ENCODE measurements at regions not wholly inside any gene's neighbourhood (a gene's known extent, or its start where the extent isn't known, plus 50 kb on each side); places are given as distances from the start of the nearest gene placed in this dataset.
"Not testable (repeated sequence)": the region's sequence is repeated elsewhere in the genome, so short reads cannot be mapped to it uniquely, and the experiment has no call there.

DNA sequence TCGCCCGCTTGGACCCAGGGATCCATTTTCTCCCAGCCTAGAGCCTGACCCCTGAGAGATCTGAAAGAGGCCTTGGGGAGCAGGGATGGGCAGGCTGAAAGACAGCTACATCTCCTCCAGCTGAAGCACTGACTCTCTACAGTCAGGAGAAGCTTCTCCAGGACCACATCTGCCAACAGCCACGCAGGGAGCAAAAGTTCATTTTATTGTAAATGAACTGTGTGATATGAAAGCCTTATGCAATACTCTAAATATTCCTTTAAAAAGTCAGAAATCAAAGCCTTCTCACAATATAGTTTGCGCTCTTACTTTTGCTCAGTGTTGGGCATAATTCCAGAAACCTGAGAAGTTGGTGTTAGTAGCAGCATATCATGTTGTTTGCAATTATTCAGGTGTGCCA is 428.9 kb upstream of the RAB6C start:
- Histone ChIP-seq H3K27me3 (ENCODE audit: control insufficient read depth, insufficient read depth, low read length) (no peaks in the 10 kb centered on the region), H3K27ac (ENCODE audit: low read depth, low read length) (no peak overlapping the region), H3K9me3 (ENCODE audit: control insufficient read depth, insufficient read depth, low read length) (peaks cover 26% of the 10 kb centered on the region), H3K4me3 (ENCODE audit: low read depth, low read length) (no peak overlapping the region)
- ChIA-PET POLR2A (no interaction called here), CTCF (no interaction called here)
- TF ChIP-seq CTCF (IDR thresholded peaks at IDR 0.05; ENCODE audit: low read depth, low read length), result no peak
- no peak for DNase-seq (ENCODE audit: low read depth, low spot score)

DNA sequence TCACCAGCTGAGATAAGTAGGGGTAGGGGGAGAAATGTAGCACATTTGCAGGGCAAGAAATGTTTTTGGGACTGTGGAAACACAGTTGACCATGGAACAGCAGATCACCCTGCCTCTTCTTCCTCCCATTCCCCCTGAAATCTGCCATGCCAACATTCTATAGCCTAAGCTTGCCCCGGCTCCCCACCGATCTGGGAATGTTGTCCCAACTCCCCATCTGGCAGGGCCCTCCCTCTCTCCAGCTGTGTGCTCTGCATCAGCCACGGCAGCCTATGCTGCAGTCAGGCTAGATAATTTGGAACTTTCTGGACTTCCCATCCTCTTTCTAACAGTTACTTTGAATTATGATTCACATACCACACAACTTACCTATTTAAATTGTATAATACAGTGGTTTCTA is 425.1 kb upstream of the RAB6C start:
- H3K9me3 ChIP-seq (ENCODE audit: control insufficient read depth, insufficient read depth, low read length), result peaks cover 34% of the 10 kb centered on the region
- no peaks in the 10 kb centered on the region for H3K27me3 ChIP-seq (ENCODE audit: control insufficient read depth, insufficient read depth, low read length)
- no peak for DNase-seq (ENCODE audit: low read depth, low spot score)
- no peak overlapping the region for H3K4me3 ChIP-seq (ENCODE audit: low read depth, low read length)
- ChIA-PET POLR2A (no interaction called here), CTCF (no interaction called here)
- no peak for TF ChIP-seq CTCF (IDR thresholded peaks at IDR 0.05; ENCODE audit: low read depth, low read length)
- H3K27ac ChIP-seq (ENCODE audit: low read depth, low read length), result no peak overlapping the region

DNA sequence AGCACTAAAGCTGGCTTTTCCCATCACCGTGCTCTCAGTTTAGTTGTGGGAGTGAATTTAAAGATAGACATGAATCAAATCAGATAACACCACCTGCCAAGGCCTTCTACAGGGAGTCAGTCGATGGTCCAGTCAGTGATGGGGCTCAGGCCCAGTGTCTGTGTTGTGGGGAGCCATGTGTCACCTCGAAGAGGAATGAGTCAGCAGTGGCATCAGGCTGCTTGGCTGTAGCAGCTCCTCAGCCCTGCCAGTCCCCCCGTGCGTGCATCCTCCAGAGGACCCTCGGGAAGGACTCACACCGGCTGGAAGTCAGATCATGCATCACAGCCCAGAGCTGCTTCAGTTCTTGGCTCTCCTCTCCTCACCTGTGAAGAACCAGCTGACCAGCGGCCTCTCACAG is 420.4 kb upstream of the RAB6C start:
- no peak for TF ChIP-seq CTCF (IDR thresholded peaks at IDR 0.05; ENCODE audit: low read depth, low read length)
- Histone ChIP-seq H3K9me3 (ENCODE audit: control insufficient read depth, insufficient read depth, low read length) (peaks cover 28% of the 10 kb centered on the region), H3K27me3 (ENCODE audit: control insufficient read depth, insufficient read depth, low read length) (no peaks in the 10 kb centered on the region), H3K27ac (ENCODE audit: low read depth, low read length) (no peak overlapping the region), H3K4me3 (ENCODE audit: low read depth, low read length) (no peak overlapping the region)
- no peak for DNase-seq (ENCODE audit: low read depth, low spot score)
- POLR2A ChIA-PET, result no interaction called here
- CTCF ChIA-PET, result no interaction called here

GRCh38 chr2:129565551-129566109 is 413.8 kb upstream of the RAB6C start:
- CTCF ChIA-PET, result interaction anchor here (0.6 kb wide), 1 partner anchor 362 kb away, joined by 3 read pairs; no protein-coding TSS in a partner anchor
- DNase-seq (ENCODE audit: low read depth, low spot score), result no peak
- POLR2A ChIA-PET, result no interaction called here
- peaks cover 22% of the 10 kb centered on the region for H3K9me3 ChIP-seq (ENCODE audit: control insufficient read depth, insufficient read depth, low read length)
- no peaks in the 10 kb centered on the region for H3K27me3 ChIP-seq (ENCODE audit: control insufficient read depth, insufficient read depth, low read length)
- H3K4me3 ChIP-seq (ENCODE audit: low read depth, low read length), result no peak overlapping the region
- no peak for TF ChIP-seq CTCF (IDR thresholded peaks at IDR 0.05; ENCODE audit: low read depth, low read length)
- H3K27ac ChIP-seq (ENCODE audit: low read depth, low read length), result no peak overlapping the region

- H3K9me3 ChIP-seq (ENCODE audit: control insufficient read depth, insufficient read depth, low read length); POLR2A ChIA-PET; DNase-seq (ENCODE audit: low read depth, low spot score); CTCF ChIA-PET; H3K4me3 ChIP-seq (ENCODE audit: low read depth, low read length); H3K27me3 ChIP-seq (ENCODE audit: control insufficient read depth, insufficient read depth, low read length); H3K27ac ChIP-seq (ENCODE audit: low read depth, low read length): not testable (repeated sequence)
Measured at GRCh38 chr2:129570812-129571211, 408.7 kb upstream of the RAB6C start.

DNA sequence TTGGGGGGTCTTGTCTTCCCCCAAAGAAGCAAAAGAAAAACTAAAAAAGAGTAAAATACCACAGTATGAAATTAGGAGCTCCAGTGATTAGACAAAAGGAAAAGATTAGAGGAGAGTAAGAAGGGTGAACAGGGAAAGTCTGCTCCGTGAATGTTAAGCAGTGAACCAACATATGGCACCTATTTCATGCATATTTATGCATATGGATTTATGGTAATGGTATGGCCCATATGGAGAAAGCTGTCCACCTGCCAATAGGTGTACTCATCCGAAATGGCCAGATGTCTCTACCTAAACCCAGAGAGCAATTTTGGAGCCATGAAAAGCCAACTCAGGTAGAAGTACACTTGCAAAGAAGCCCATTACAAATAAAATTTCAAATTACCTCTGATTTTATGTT is 404.0 kb upstream of the RAB6C start:
- Histone ChIP-seq H3K4me3 (ENCODE audit: low read depth, low read length) (no peak overlapping the region), H3K27me3 (ENCODE audit: control insufficient read depth, insufficient read depth, low read length) (no peaks in the 10 kb centered on the region), H3K9me3 (ENCODE audit: control insufficient read depth, insufficient read depth, low read length) (peaks cover 6% of the 10 kb centered on the region), H3K27ac (ENCODE audit: low read depth, low read length) (no peak overlapping the region)
- no peak for DNase-seq (ENCODE audit: low read depth, low spot score)
- no peak for TF ChIP-seq CTCF (IDR thresholded peaks at IDR 0.05; ENCODE audit: low read depth, low read length)
- ChIA-PET POLR2A (no interaction called here), CTCF (no interaction called here)

Measured in AG04450 (cell line).